Gastrocnemius medialis (tissue), 4 donors: ENCODE measurements at regions not wholly inside any gene's neighbourhood (a gene's known extent, or its start where the extent isn't known, plus 50 kb on each side); places are given as distances from the start of the nearest gene placed in this dataset.

ENCODE experiments used
- POLR2A ChIP-seq, 2 donors: fragments of 450-650 bp; IDR thresholded peaks; one replicate each; pipeline ENCODE4 v1.6.1; 2017; ENCODE audit warnings: antibody characterized with exemption in 2 of 2, mild to moderate bottlenecking in 2 of 2, moderate library complexity in 2 of 2
- TF ChIP-seq, protein P1 (sequence below), 5 experiments: fragments of 450-650 bp in 3 of 5; fragments of 200-600 bp in 2 of 5; sonication (generic) in 2 of 5; IDR thresholded peaks in 4 of 5; conservative IDR thresholded peaks in 1 of 5; 1 replicate in 4 of 5; 2 replicates in 1 of 5; pipeline ENCODE4 v1.5.1; 2016 to 2019; ENCODE audit warnings: antibody characterized with exemption in 5 of 5, mild to moderate bottlenecking in 3 of 5, moderate library complexity in 3 of 5

DNA sequence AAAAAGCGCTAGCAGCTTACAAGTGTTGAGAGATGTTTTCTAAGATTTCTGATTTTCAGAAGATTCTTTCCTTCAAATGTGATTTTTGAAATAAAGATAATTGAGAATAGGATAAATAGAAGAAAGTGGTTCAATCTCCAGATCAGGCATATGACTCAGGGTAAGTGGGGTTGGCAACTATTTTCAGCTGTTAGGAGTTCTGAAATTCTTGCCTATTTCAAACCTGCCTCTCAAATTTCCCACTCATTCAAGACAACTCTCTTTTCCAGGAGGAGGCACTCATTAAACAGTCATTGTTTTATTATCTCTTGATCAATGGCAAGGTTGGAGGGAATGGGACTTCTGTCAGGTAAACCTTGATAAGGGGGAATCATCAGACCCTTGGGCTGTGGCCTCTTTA is 138.9 kb downstream of the HNMT start:
- TF ChIP-seq, protein P1, sequence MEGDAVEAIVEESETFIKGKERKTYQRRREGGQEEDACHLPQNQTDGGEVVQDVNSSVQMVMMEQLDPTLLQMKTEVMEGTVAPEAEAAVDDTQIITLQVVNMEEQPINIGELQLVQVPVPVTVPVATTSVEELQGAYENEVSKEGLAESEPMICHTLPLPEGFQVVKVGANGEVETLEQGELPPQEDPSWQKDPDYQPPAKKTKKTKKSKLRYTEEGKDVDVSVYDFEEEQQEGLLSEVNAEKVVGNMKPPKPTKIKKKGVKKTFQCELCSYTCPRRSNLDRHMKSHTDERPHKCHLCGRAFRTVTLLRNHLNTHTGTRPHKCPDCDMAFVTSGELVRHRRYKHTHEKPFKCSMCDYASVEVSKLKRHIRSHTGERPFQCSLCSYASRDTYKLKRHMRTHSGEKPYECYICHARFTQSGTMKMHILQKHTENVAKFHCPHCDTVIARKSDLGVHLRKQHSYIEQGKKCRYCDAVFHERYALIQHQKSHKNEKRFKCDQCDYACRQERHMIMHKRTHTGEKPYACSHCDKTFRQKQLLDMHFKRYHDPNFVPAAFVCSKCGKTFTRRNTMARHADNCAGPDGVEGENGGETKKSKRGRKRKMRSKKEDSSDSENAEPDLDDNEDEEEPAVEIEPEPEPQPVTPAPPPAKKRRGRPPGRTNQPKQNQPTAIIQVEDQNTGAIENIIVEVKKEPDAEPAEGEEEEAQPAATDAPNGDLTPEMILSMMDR (IDR thresholded peaks at IDR 0.05 in 4 of 5, conservative IDR thresholded peaks at IDR 0.05 in 1 of 5), result no peak
- TF ChIP-seq POLR2A (IDR thresholded peaks at IDR 0.05), result no peak
